Ectodermal cell (in vitro differentiated cells): ENCODE measurements at regions not wholly inside any gene's neighbourhood (a gene's known extent, or its start where the extent isn't known, plus 50 kb on each side); places are given as distances from the start of the nearest gene placed in this dataset.
"Not testable (repeated sequence)": the region's sequence is repeated elsewhere in the genome, so short reads cannot be mapped to it uniquely, and the experiment has no call there.

Source experiments
- H3K27ac ChIP-seq: 2 replicates; pipeline ENCODE4 v1.7.0; 2013; ENCODE audit warnings: mild to moderate bottlenecking, low read depth, low read length; ENCODE audit not compliant: insufficient read depth, poor library complexity, severe bottlenecking
- H3K27me3 ChIP-seq: 2 replicates; pipeline ENCODE4 v1.7.0; 2013; ENCODE audit warnings: mild to moderate bottlenecking, low read length; ENCODE audit not compliant: insufficient read depth, control insufficient read depth, poor library complexity, severe bottlenecking
- H3K36me3 ChIP-seq: one replicate; pipeline ENCODE4 v1.7.0; 2013; ENCODE audit warnings: low read length; ENCODE audit not compliant: control insufficient read depth, insufficient read depth
- H3K4me1 ChIP-seq: one replicate; pipeline ENCODE4 v1.7.0; 2013; ENCODE audit warnings: low read length; ENCODE audit not compliant: control insufficient read depth, insufficient read depth
- H3K4me3 ChIP-seq: 2 replicates; pipeline ENCODE4 v1.7.0; 2013; ENCODE audit warnings: low read depth, low read length, control low read depth; ENCODE audit not compliant: insufficient read depth
- H3K9me3 ChIP-seq: 2 replicates; pipeline ENCODE4 v1.7.0; 2013; ENCODE audit warnings: mild to moderate bottlenecking, low read length, moderate library complexity; ENCODE audit not compliant: control insufficient read depth
- WGBS, 2 experiments: methylation state at CpG; one replicate each; pipeline ENCODE4 v1.1.7; 2013; ENCODE audit warnings: missing lambda C conversion rate in 2 of 2; 5-methylcytosine and 5-hydroxymethylcytosine counted together

DNA sequence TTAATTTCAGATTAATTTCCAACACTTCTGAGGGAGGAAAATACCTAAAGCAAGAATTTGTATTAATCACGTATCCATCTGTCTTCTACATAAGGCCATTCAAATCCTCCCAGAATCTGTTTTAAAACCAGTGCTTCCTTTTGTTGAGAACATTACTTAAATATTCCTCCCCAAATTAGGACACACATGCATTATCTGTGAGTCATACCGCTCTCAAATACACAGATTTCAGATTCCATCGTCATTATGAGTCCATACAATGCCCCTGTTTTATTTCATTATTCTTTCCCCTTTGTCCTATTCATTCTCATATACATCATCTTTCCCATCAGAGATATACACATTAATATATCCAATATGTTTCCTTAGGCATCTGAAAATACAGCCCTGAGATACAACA, 57.3 kb upstream of the PRSS12 start:
- no peaks in the 10 kb centered on the region for H3K27me3 ChIP-seq
- H3K4me3 ChIP-seq, result no peak overlapping the region
- no peaks in the 10 kb centered on the region for H3K4me1 ChIP-seq
- H3K9me3 ChIP-seq, result no peaks in the 10 kb centered on the region
- no peaks in the 10 kb centered on the region for H3K36me3 ChIP-seq
- H3K27ac ChIP-seq, result no peak overlapping the region
- 90 to 92% methylated on average over 3 of the region's 3 CpGs for WGBS, 2 experiments

GRCh38 chr4:118417325-118417724, 64.5 kb upstream of the PRSS12 start:
- H3K27ac ChIP-seq, result no peak overlapping the region
- H3K9me3 ChIP-seq, result no peaks in the 10 kb centered on the region
- H3K36me3 ChIP-seq, result no peaks in the 10 kb centered on the region
- no peaks in the 10 kb centered on the region for H3K4me1 ChIP-seq
- H3K4me3 ChIP-seq, result no peak overlapping the region
- no peaks in the 10 kb centered on the region for H3K27me3 ChIP-seq

DNA sequence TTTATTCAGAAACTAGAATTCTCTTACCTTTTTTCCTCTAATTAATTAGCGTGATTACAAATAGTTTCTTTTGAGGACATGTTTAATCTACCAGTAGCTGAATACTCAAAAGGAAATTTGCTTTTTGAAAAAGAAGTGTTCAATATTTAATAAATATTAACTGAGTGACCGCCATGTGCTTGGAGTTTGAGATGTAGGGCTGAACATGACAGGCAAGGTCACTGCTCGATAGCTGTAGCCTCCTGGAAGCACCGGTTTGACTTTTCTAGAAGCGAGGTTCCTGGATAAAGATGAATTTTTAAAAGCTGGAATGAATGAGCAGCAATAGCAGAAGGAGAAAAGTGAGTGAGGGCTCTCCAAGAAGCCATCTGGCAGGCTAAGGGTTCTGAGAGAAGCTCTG, 65.0 kb upstream of the PRSS12 start:
- not testable (repeated sequence) for H3K27ac ChIP-seq, H3K36me3 ChIP-seq, H3K4me3 ChIP-seq, H3K27me3 ChIP-seq, H3K4me1 ChIP-seq, H3K9me3 ChIP-seq
- 89 to 97% methylated on average over 4 to 5 of the region's 5 CpGs for WGBS, 2 experiments

GRCh38 chr4:118418396-118418795, 65.6 kb upstream of the PRSS12 start:
- not testable (repeated sequence) for H3K27ac ChIP-seq, H3K4me3 ChIP-seq, H3K4me1 ChIP-seq, H3K36me3 ChIP-seq, H3K27me3 ChIP-seq, H3K9me3 ChIP-seq
- 80 to 93% methylated on average over 2 of the region's 2 CpGs for WGBS, 2 experiments

GRCh38 chr4:118419626-118420025, 66.8 kb upstream of the PRSS12 start:
- not testable (repeated sequence) for H3K27ac ChIP-seq, H3K9me3 ChIP-seq, H3K27me3 ChIP-seq, H3K36me3 ChIP-seq, H3K4me3 ChIP-seq, H3K4me1 ChIP-seq
- 74 to 85% methylated on average over 6 of the region's 7 CpGs for WGBS, 2 experiments

GRCh38 chr4:118424062-118424461, 71.3 kb upstream of the PRSS12 start:
- H3K27ac ChIP-seq, H3K36me3 ChIP-seq, H3K9me3 ChIP-seq, H3K27me3 ChIP-seq, H3K4me1 ChIP-seq, H3K4me3 ChIP-seq: not testable (repeated sequence)
- 2 to 18% methylated on average over 4 to 5 of the region's 5 CpGs for WGBS, 2 experiments

GRCh38 chr4:118428881-118429280, 76.1 kb upstream of the PRSS12 start:
- H3K27ac ChIP-seq, H3K4me1 ChIP-seq, H3K36me3 ChIP-seq, H3K9me3 ChIP-seq, H3K4me3 ChIP-seq, H3K27me3 ChIP-seq: not testable (repeated sequence)
- WGBS, 2 experiments, result no CpG with 5 or more reads among the region's 1 CpG

GRCh38 chr4:118432359-118432758, 79.6 kb upstream of the PRSS12 start:
- not testable (repeated sequence) for H3K4me1 ChIP-seq, H3K9me3 ChIP-seq, H3K27me3 ChIP-seq, H3K4me3 ChIP-seq, H3K27ac ChIP-seq, H3K36me3 ChIP-seq
- 83 to 93% methylated on average over 4 to 5 of the region's 5 CpGs for WGBS, 2 experiments

- H3K4me3 ChIP-seq, H3K9me3 ChIP-seq, H3K36me3 ChIP-seq, H3K4me1 ChIP-seq, H3K27ac ChIP-seq, H3K27me3 ChIP-seq: not testable (repeated sequence)
- 38 to 67% methylated on average over 2 of the region's 5 CpGs for WGBS, 2 experiments
Observed at GRCh38 chr4:118433612-118434375, 81.0 kb upstream of the PRSS12 start.

- 96 to 98% methylated on average over 3 of the region's 3 CpGs for WGBS, 2 experiments
- not testable (repeated sequence) for H3K27ac ChIP-seq, H3K4me3 ChIP-seq, H3K27me3 ChIP-seq, H3K36me3 ChIP-seq, H3K4me1 ChIP-seq, H3K9me3 ChIP-seq
Observed at GRCh38 chr4:118435415-118435814, 82.6 kb upstream of the PRSS12 start.
